ENCODE measurements at regions not wholly inside any gene's neighbourhood (a gene's known extent, or its start where the extent isn't known, plus 50 kb on each side); places are given as distances from the start of the nearest gene placed in this dataset.

- TF ChIP-seq HDGF (IDR thresholded peaks at IDR 0.05; ENCODE audit: borderline replicate concordance) (no peak), SP1 (IDR thresholded peaks at IDR 0.05) (no peak), ZNF384 (IDR thresholded peaks at IDR 0.05) (no peak), PKNOX1 (IDR thresholded peaks at IDR 0.05) (no peak), BHLHE40 (IDR thresholded peaks at IDR 0.05; ENCODE audit: borderline replicate concordance) (no peak), TARDBP (IDR thresholded peaks at IDR 0.05) (no peak), L3MBTL2 (conservative IDR thresholded peaks at IDR 0.05) (no peak), FOXA1 (IDR thresholded peaks at IDR 0.05) (no peak), FOXM1 (IDR thresholded peaks at IDR 0.05; ENCODE audit: borderline replicate concordance) (no peak)
These were observed 1240.8 kb downstream of the SLC16A7 start for GRCh38 chr12:60836651-60837050.

Measured in HEK293T (cell line).